Smooth muscle cell (in vitro differentiated cells): ENCODE measurements at regions not wholly inside any gene's neighbourhood (a gene's known extent, or its start where the extent isn't known, plus 50 kb on each side); places are given as distances from the start of the nearest gene placed in this dataset.

Experiments used
- DNase-seq: peaks from one replicate; lab custom pipeline; 2025; ENCODE audit not compliant: unreplicated experiment; lab: John Stamatoyannopoulos, UW
- H2AFZ ChIP-seq: fragments of 200-600 bp; sonication (generic); 2 replicates; pipeline ENCODE4 v1.6.0; 2016; ENCODE audit warnings: antibody characterized with exemption, low read depth, mild to moderate bottlenecking
- H3F3A ChIP-seq: fragments of 200-600 bp; sonication (generic); 2 replicates; pipeline ENCODE4 v1.6.0; 2017; ENCODE audit warnings: antibody characterized with exemption, low read depth
- H3K27ac ChIP-seq: fragments of 200-600 bp; sonication (generic); 2 replicates; pipeline ENCODE4 v1.5.1; 2016; ENCODE audit warnings: low read depth, mild to moderate bottlenecking
- H3K27me3 ChIP-seq: fragments of 200-600 bp; sonication (generic); 2 replicates; pipeline ENCODE4 v1.6.1; 2016; ENCODE audit warnings: low read depth, mild to moderate bottlenecking
- H3K36me3 ChIP-seq: fragments of 200-600 bp; sonication (generic); 2 replicates; pipeline ENCODE4 v1.5.1; 2016; ENCODE audit warnings: low read depth
- H3K4me1 ChIP-seq: fragments of 200-600 bp; sonication (generic); 2 replicates; pipeline ENCODE4 v1.5.1; 2016; ENCODE audit warnings: low read depth
- H3K4me2 ChIP-seq: fragments of 200-600 bp; sonication (generic); 2 replicates; pipeline ENCODE4 v1.6.0; 2016; ENCODE audit warnings: mild to moderate bottlenecking
- H3K4me3 ChIP-seq: fragments of 200-600 bp; sonication (generic); 2 replicates; pipeline ENCODE4 v1.5.1; 2016; ENCODE audit warnings: mild to moderate bottlenecking
- H3K79me2 ChIP-seq: fragments of 200-600 bp; sonication (generic); 2 replicates; pipeline ENCODE4 v1.6.0; 2016; ENCODE audit warnings: low read depth, mild to moderate bottlenecking
- H3K9ac ChIP-seq: fragments of 200-600 bp; sonication (generic); 2 replicates; pipeline ENCODE4 v1.6.0; 2016; ENCODE audit warnings: low read depth
- H3K9me3 ChIP-seq: fragments of 200-600 bp; sonication (generic); replicated peaks from 2 replicates; pipeline ENCODE4 v1.5.1; 2016; ENCODE audit warnings: low read depth
- H4K20me1 ChIP-seq: fragments of 200-600 bp; sonication (generic); 2 replicates; pipeline ENCODE4 v1.6.0; 2016; ENCODE audit warnings: low read depth
- WGBS: methylation state at CpG from one replicate; pipeline ENCODE4 v1.1.7; 2016; ENCODE audit warnings: low lambda C conversion rate; 5-methylcytosine and 5-hydroxymethylcytosine counted together
- TF ChIP-seq, protein P1 (sequence below): fragments of 200-600 bp; sonication (generic); IDR thresholded peaks from 2 replicates; pipeline ENCODE4 v1.5.1; 2017; ENCODE audit warnings: borderline replicate concordance, mild to moderate bottlenecking, antibody characterized with exemption; ENCODE audit not compliant: insufficient read depth, poor library complexity, severe bottlenecking

DNA sequence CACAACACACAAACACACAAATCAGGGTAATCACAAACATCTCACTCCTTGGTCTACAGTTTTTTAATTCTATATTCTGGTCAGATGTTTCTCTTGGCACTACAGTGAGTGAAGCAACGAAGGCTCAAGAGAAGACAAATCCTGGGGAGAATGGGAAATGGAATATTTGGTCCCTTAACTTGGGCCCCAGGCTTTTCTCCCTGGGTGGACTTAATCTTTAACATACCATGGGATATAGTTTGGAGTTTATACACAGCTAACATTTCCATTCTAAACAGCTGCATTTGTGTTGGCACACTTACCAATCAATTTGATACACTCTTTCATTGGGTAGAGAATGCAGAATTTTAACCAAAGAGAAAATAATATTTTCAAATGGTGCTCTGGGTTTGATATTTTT lies 1132.6 kb upstream of the SLC10A2 start:
- Histone ChIP-seq H3K27me3 (no peaks in the 10 kb centered on the region), H3K4me1 (no peaks in the 10 kb centered on the region), H4K20me1 (no peaks in the 10 kb centered on the region), H3K9ac (no peak overlapping the region), H3F3A (no peaks in the 10 kb centered on the region), H3K27ac (no peak overlapping the region), H3K79me2 (no peaks in the 10 kb centered on the region), H2AFZ (no peak overlapping the region), H3K4me3 (no peak overlapping the region), H3K36me3 (no peaks in the 10 kb centered on the region), H3K4me2 (no peak overlapping the region), H3K9me3 (no peaks in the 10 kb centered on the region)
- 70% methylated on average over 1 of the region's 1 CpG for WGBS
- no peak for DNase-seq
- TF ChIP-seq, protein P1, sequence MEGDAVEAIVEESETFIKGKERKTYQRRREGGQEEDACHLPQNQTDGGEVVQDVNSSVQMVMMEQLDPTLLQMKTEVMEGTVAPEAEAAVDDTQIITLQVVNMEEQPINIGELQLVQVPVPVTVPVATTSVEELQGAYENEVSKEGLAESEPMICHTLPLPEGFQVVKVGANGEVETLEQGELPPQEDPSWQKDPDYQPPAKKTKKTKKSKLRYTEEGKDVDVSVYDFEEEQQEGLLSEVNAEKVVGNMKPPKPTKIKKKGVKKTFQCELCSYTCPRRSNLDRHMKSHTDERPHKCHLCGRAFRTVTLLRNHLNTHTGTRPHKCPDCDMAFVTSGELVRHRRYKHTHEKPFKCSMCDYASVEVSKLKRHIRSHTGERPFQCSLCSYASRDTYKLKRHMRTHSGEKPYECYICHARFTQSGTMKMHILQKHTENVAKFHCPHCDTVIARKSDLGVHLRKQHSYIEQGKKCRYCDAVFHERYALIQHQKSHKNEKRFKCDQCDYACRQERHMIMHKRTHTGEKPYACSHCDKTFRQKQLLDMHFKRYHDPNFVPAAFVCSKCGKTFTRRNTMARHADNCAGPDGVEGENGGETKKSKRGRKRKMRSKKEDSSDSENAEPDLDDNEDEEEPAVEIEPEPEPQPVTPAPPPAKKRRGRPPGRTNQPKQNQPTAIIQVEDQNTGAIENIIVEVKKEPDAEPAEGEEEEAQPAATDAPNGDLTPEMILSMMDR: no peak

DNA sequence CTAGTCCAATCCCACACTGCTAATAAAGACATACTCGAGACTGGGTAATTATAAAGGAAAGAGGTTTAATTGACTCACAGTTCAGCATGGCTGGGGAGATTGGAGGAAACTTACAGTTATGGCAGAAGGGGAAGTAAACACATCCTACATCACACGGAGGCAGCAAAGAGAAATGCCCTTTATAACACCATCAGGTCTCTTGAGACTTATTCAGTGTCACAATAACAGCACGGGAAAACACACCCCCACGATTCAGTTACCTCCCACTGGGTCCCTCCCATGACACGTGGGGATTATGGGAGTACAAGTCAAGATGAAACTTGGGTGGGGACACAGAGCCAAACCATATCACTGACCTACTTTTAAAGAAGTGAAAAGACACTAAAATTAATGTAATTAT lies 1130.4 kb upstream of the SLC10A2 start:
- no peak for DNase-seq
- Histone ChIP-seq H3K4me1 (no peaks in the 10 kb centered on the region), H4K20me1 (no peaks in the 10 kb centered on the region), H3K4me2 (no peak overlapping the region), H2AFZ (no peak overlapping the region), H3K9me3 (no peaks in the 10 kb centered on the region), H3K36me3 (no peaks in the 10 kb centered on the region), H3K79me2 (no peaks in the 10 kb centered on the region), H3K27ac (no peak overlapping the region), H3K9ac (no peak overlapping the region), H3K27me3 (no peaks in the 10 kb centered on the region), H3F3A (no peaks in the 10 kb centered on the region), H3K4me3 (no peak overlapping the region)
- 87% methylated on average over 5 of the region's 5 CpGs for WGBS
- TF ChIP-seq, protein P1: no peak

DNA sequence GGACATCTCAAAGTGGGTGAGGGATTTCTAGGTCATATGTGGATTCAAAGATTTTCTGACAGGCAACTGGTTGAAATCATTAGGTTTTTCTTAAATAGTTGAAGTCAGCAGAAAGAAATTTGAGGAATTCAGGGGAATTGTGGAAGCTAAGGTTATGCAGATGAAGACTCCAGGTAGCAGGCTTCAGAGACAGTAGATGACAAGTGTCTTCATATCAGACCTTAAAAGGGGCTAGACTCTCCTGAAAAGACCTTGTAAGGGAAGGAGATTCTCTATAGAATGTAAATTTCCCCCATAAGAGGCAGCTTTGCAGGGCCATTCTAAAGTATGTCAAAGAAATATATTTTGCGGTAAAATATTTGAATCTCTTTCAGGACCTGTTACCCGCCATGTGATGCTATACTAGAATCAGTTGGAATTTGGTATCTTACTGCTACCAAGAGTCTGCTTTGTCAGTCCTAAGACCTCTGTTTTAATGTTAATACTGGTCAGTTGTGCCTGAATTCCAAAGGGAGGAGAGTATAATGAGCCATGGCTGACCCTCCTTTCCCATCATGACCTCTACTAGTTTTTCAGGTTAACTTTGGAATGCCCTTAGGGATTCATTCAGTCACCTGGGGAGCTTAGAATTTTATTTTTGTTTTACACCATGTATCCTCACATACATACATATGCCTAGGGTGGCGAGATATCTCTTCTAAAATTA lies 1115.5 kb upstream of the SLC10A2 start:
- H3K4me3 ChIP-seq: no peak overlapping the region
- no peaks in the 10 kb centered on the region for H3K4me1 ChIP-seq
- H3F3A ChIP-seq: no peaks in the 10 kb centered on the region
- no peak overlapping the region for H3K27ac ChIP-seq
- TF ChIP-seq, protein P1: no peak
- no peak for DNase-seq
- H4K20me1 ChIP-seq: no peaks in the 10 kb centered on the region
- H3K27me3 ChIP-seq: no peaks in the 10 kb centered on the region
- no peaks in the 10 kb centered on the region for H3K79me2 ChIP-seq
- no peak overlapping the region for H3K4me2 ChIP-seq
- no peaks in the 10 kb centered on the region for H3K36me3 ChIP-seq
- H2AFZ ChIP-seq: no peak overlapping the region
- no peaks in the 10 kb centered on the region for H3K9me3 ChIP-seq
- whole genome bisulfite sequencing: 80% methylated on average over 3 of the region's 3 CpGs
- no peak overlapping the region for H3K9ac ChIP-seq

GRCh38 chr13:104170980-104171555 lies 1104.9 kb upstream of the SLC10A2 start:
- DNase-seq: no peak
- H3F3A ChIP-seq: no peaks in the 10 kb centered on the region
- no peak overlapping the region for H3K4me2 ChIP-seq
- TF ChIP-seq, protein P1: no peak
- no peaks in the 10 kb centered on the region for H3K27me3 ChIP-seq
- H3K9ac ChIP-seq: no peak overlapping the region
- no peak overlapping the region for H2AFZ ChIP-seq
- H3K4me3 ChIP-seq: no peak overlapping the region
- no peak overlapping the region for H3K27ac ChIP-seq
- H3K9me3 ChIP-seq: no peaks in the 10 kb centered on the region
- H3K36me3 ChIP-seq: no peaks in the 10 kb centered on the region
- no peaks in the 10 kb centered on the region for H4K20me1 ChIP-seq
- H3K79me2 ChIP-seq: no peaks in the 10 kb centered on the region
- WGBS: 87% methylated on average over 8 of the region's 8 CpGs
- H3K4me1 ChIP-seq: no peaks in the 10 kb centered on the region
